ENCODE measurements at regions not wholly inside any gene's neighbourhood (a gene's known extent, or its start where the extent isn't known, plus 50 kb on each side); places are given as distances from the start of the nearest gene placed in this dataset.

- DNase-seq: no peak
Observed at GRCh38 chr10:111455776-111456426, 379.1 kb downstream of the ADRA2A start.

- no peak for DNase-seq
Observed at GRCh38 chr10:111458256-111458655, 381.4 kb downstream of the ADRA2A start.

- DNase-seq: no peak
Observed at GRCh38 chr10:111459967-111460366, 383.1 kb downstream of the ADRA2A start.

- no peak for DNase-seq
Observed at GRCh38 chr10:111472445-111472844, 395.6 kb downstream of the ADRA2A start.

GRCh38 chr10:111473361-111473760 is 396.5 kb downstream of the ADRA2A start:
- no peak for DNase-seq

- no peak for DNase-seq
Observed at GRCh38 chr10:111474786-111475185, 398.0 kb downstream of the ADRA2A start.

GRCh38 chr10:111475720-111476119 is 398.9 kb downstream of the ADRA2A start:
- DNase-seq: no peak

GRCh38 chr10:111478651-111479050 is 401.8 kb downstream of the ADRA2A start:
- DNase-seq: no peak

GRCh38 chr10:111479966-111480365 is 403.1 kb downstream of the ADRA2A start:
- no peak for DNase-seq

GRCh38 chr10:111481261-111481826 is 404.5 kb downstream of the ADRA2A start:
- no peak for DNase-seq

- no peak for DNase-seq
Observed at GRCh38 chr10:111481866-111482265, 405.0 kb downstream of the ADRA2A start.

- no peak for DNase-seq
Observed at GRCh38 chr10:111482621-111483216, 405.9 kb downstream of the ADRA2A start.

- no peak for DNase-seq
Observed at GRCh38 chr10:111485767-111486166, 408.9 kb downstream of the ADRA2A start.

GRCh38 chr10:111486346-111486745 is 409.5 kb downstream of the ADRA2A start:
- DNase-seq: no peak

- no peak for DNase-seq
Observed at GRCh38 chr10:111488668-111489067, 411.8 kb downstream of the ADRA2A start.

- DNase-seq: no peak
Observed at GRCh38 chr10:111491154-111491553, 414.3 kb downstream of the ADRA2A start.

GRCh38 chr10:111493024-111493625 is 416.3 kb downstream of the ADRA2A start:
- no peak for DNase-seq

GRCh38 chr10:111498560-111498959 is 421.7 kb downstream of the ADRA2A start:
- no peak for DNase-seq

GRCh38 chr10:111504376-111504775 is 427.5 kb downstream of the ADRA2A start:
- no peak for DNase-seq

- DNase-seq: no peak
Observed at GRCh38 chr10:111506266-111507034, 429.6 kb downstream of the ADRA2A start.

- DNase-seq: no peak
Observed at GRCh38 chr10:111511751-111512150, 434.9 kb downstream of the ADRA2A start.

- no peak for DNase-seq
Observed at GRCh38 chr10:111515264-111515663, 438.4 kb downstream of the ADRA2A start.

- DNase-seq: no peak
Observed at GRCh38 chr10:111515706-111516105, 438.9 kb downstream of the ADRA2A start.

All from activated naive CD4-positive, alpha-beta T cell treated with Interleukin-2 at 50 U/mL for 16 hours (primary cell).